ENCODE measurements at regions not wholly inside any gene's neighbourhood (a gene's known extent, or its start where the extent isn't known, plus 50 kb on each side); places are given as distances from the start of the nearest gene placed in this dataset.

- Histone ChIP-seq H3K36me3 (no peaks in the 10 kb centered on the region), H3K4me1 (no peaks in the 10 kb centered on the region), H3K27me3 (no peaks in the 10 kb centered on the region), H3K27ac (no peak overlapping the region), H3K4me3 (no peak overlapping the region), H3K9me3 (no peaks in the 10 kb centered on the region)
- TF ChIP-seq POLR2A (IDR thresholded peaks at IDR 0.05) (no peak), CTCF (IDR thresholded peaks at IDR 0.05) (no peak), EP300 (IDR thresholded peaks at IDR 0.05) (no peak)
- no peak for DNase-seq (ENCODE audit: low spot score in 2 of 2)
- 42 to 45% methylated on average over 3 of the region's 3 CpGs for WGBS, 2 donors
Measured at GRCh38 chr2:220455351-220455990, 828.0 kb downstream of the SLC4A3 start.

DNA sequence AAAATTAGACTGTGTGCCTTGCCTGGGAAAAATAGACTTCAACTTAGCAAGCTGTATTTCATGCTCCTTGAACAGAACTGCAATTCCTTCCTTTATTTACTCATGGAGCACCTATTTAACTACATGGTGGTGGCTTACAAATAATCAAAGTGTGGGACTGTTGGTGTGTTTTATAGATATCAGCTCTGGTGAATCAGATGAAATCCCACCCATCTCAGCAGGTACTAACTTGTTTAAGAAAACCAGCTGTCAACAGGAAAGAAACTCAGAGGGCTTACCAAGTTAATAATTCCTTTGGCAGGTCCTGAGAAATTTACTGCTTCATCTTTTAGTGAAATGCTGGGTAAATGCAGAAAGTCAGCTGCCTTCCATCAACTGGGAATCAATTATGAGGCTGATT is 830.6 kb downstream of the SLC4A3 start:
- no peaks in the 10 kb centered on the region for H3K27me3 ChIP-seq
- H3K4me1 ChIP-seq: no peaks in the 10 kb centered on the region
- H3K27ac ChIP-seq: no peak overlapping the region
- TF ChIP-seq CTCF (IDR thresholded peaks at IDR 0.05): no peak
- no peak for TF ChIP-seq POLR2A (IDR thresholded peaks at IDR 0.05)
- TF ChIP-seq EP300 (IDR thresholded peaks at IDR 0.05): no peak
- no peaks in the 10 kb centered on the region for H3K36me3 ChIP-seq
- DNase-seq (ENCODE audit: low spot score in 2 of 2): no peak
- no peaks in the 10 kb centered on the region for H3K9me3 ChIP-seq
- H3K4me3 ChIP-seq: no peak overlapping the region

- no peaks in the 10 kb centered on the region for H3K27me3 ChIP-seq
- H3K27ac ChIP-seq: no peak overlapping the region
- H3K9me3 ChIP-seq: no peaks in the 10 kb centered on the region
- no peak overlapping the region for H3K4me3 ChIP-seq
- 69 to 72% methylated on average over 4 of the region's 4 CpGs for WGBS, 2 donors
- H3K36me3 ChIP-seq: no peaks in the 10 kb centered on the region
- H3K4me1 ChIP-seq: no peaks in the 10 kb centered on the region
- DNase-seq (ENCODE audit: low spot score in 2 of 2): no peak
- TF ChIP-seq POLR2A (IDR thresholded peaks at IDR 0.05): no peak
- TF ChIP-seq EP300 (IDR thresholded peaks at IDR 0.05): no peak
- TF ChIP-seq CTCF (IDR thresholded peaks at IDR 0.05): no peak
Measured at GRCh38 chr2:220460257-220460985, 833.0 kb downstream of the SLC4A3 start.

GRCh38 chr2:220463876-220464275 is 836.4 kb downstream of the SLC4A3 start:
- 28 to 94% methylated on average over 1 of the region's 1 CpG for WGBS, 2 donors
- Histone ChIP-seq H3K4me3 (no peak overlapping the region), H3K36me3 (no peaks in the 10 kb centered on the region), H3K27me3 (no peaks in the 10 kb centered on the region), H3K9me3 (no peaks in the 10 kb centered on the region), H3K4me1 (peaks cover 0 to 3% (median 0%) of the 10 kb centered on the region in 4 donors), H3K27ac (no peak overlapping the region)
- no peak for DNase-seq (ENCODE audit: low spot score in 2 of 2)
- TF ChIP-seq EP300 (IDR thresholded peaks at IDR 0.05) (no peak), CTCF (IDR thresholded peaks at IDR 0.05) (no peak), POLR2A (IDR thresholded peaks at IDR 0.05) (no peak)

DNA sequence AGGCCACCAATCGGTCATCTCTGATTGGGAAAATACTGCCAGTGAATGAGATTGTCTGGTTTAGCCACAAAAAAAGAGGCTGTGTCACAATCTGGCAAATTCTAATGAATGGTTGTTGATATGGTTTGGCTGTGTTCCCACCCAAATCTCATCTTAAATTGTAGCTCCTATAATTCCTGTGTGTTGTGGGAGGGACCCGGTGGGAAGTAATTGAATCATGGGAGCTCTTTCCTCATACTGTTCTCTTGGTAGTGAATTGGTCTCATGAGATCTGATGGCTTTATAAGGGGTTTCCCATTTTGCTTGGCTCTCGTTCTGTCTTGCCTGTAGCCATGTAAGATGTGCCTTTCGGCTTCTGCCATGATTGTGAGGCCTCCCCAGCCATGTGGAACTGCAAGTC is 838.3 kb downstream of the SLC4A3 start:
- H3K4me3 ChIP-seq: no peak overlapping the region
- TF ChIP-seq CTCF (IDR thresholded peaks at IDR 0.05): no peak
- TF ChIP-seq EP300 (IDR thresholded peaks at IDR 0.05): no peak
- no peak for TF ChIP-seq POLR2A (IDR thresholded peaks at IDR 0.05)
- WGBS, 2 donors: 79 to 80% methylated on average over 4 of the region's 4 CpGs
- peaks cover 0 to 3% (median 0%) of the 10 kb centered on the region in 4 donors for H3K4me1 ChIP-seq
- no peak overlapping the region for H3K27ac ChIP-seq
- H3K9me3 ChIP-seq: no peaks in the 10 kb centered on the region
- DNase-seq (ENCODE audit: low spot score in 2 of 2): no peak
- H3K27me3 ChIP-seq: no peaks in the 10 kb centered on the region
- H3K36me3 ChIP-seq: no peaks in the 10 kb centered on the region
